ENCODE measurements at regions not wholly inside any gene's neighbourhood (a gene's known extent, or its start where the extent isn't known, plus 50 kb on each side); places are given as distances from the start of the nearest gene placed in this dataset.
"Not testable (repeated sequence)": the region's sequence is repeated elsewhere in the genome, so short reads cannot be mapped to it uniquely, and the experiment has no call there.

GRCh38 chr10:21285742-21286331 is 239.6 kb downstream of the SKIDA1 start:
- no peaks in the 10 kb centered on the region for H3K9me3 ChIP-seq (ENCODE audit: insufficient read depth, low read length, severe bottlenecking)
- H3K27me3 ChIP-seq (ENCODE audit: insufficient read depth, low read length, poor library complexity) = peaks cover 3% of the 10 kb centered on the region
- no peak overlapping the region for H3K4me2 ChIP-seq (ENCODE audit: insufficient read depth, low read length)
- H4K20me1 ChIP-seq (ENCODE audit: insufficient read depth, low read length) = no peaks in the 10 kb centered on the region
- H3K9ac ChIP-seq (ENCODE audit: low read depth, low read length) = no peak overlapping the region
- H3K36me3 ChIP-seq (ENCODE audit: insufficient read depth, low read length) = no peaks in the 10 kb centered on the region
- ATAC-seq (ENCODE audit: insufficient read depth, low read depth) (no peak), DNase-seq (no peak)
- H3K4me1 ChIP-seq (ENCODE audit: insufficient read depth, low read length) = no peaks in the 10 kb centered on the region
- no peak overlapping the region for H2AFZ ChIP-seq (ENCODE audit: low read depth, low read length)
- no peaks in the 10 kb centered on the region for H3K79me2 ChIP-seq (ENCODE audit: insufficient read depth, low read length)
- H3K27ac ChIP-seq (ENCODE audit: low read length) = no peak overlapping the region
- TF ChIP-seq EZH2 (IDR thresholded peaks at IDR 0.05; ENCODE audit: borderline replicate concordance, low read depth, low read length, severe bottlenecking) = no peak
- no peak for TF ChIP-seq CTCF (IDR thresholded peaks at IDR 0.05; ENCODE audit: borderline replicate concordance, extremely low read depth, low read length, poor library complexity, severe bottlenecking)
- no peak overlapping the region for H3K4me3 ChIP-seq (ENCODE audit: low read depth in 1 of 2, low read length in 2 of 2)

- Histone ChIP-seq H3K9me3 (ENCODE audit: insufficient read depth, low read length, severe bottlenecking) (no peaks in the 10 kb centered on the region), H3K4me3 (ENCODE audit: low read depth in 1 of 2, low read length in 2 of 2) (no peak overlapping the region), H3K4me1 (ENCODE audit: insufficient read depth, low read length) (no peaks in the 10 kb centered on the region), H3K36me3 (ENCODE audit: insufficient read depth, low read length) (no peaks in the 10 kb centered on the region), H3K79me2 (ENCODE audit: insufficient read depth, low read length) (no peaks in the 10 kb centered on the region), H3K9ac (ENCODE audit: low read depth, low read length) (no peak overlapping the region), H3K27me3 (ENCODE audit: insufficient read depth, low read length, poor library complexity) (no peaks in the 10 kb centered on the region), H4K20me1 (ENCODE audit: insufficient read depth, low read length) (no peaks in the 10 kb centered on the region), H3K4me2 (ENCODE audit: insufficient read depth, low read length) (no peak overlapping the region), H2AFZ (ENCODE audit: low read depth, low read length) (no peak overlapping the region), H3K27ac (ENCODE audit: low read length) (no peak overlapping the region)
- ATAC-seq (ENCODE audit: insufficient read depth, low read depth) (no peak), DNase-seq (no peak)
- TF ChIP-seq EZH2 (IDR thresholded peaks at IDR 0.05; ENCODE audit: borderline replicate concordance, low read depth, low read length, severe bottlenecking) (no peak), CTCF (IDR thresholded peaks at IDR 0.05; ENCODE audit: borderline replicate concordance, extremely low read depth, low read length, poor library complexity, severe bottlenecking) (no peak)
Measured at GRCh38 chr10:21285207-21285606, 240.3 kb downstream of the SKIDA1 start.

GRCh38 chr10:21284301-21284700 is 241.2 kb downstream of the SKIDA1 start:
- H3K27ac ChIP-seq (ENCODE audit: low read length) = no peak overlapping the region
- H4K20me1 ChIP-seq (ENCODE audit: insufficient read depth, low read length) = no peaks in the 10 kb centered on the region
- no peaks in the 10 kb centered on the region for H3K4me1 ChIP-seq (ENCODE audit: insufficient read depth, low read length)
- no peaks in the 10 kb centered on the region for H3K9me3 ChIP-seq (ENCODE audit: insufficient read depth, low read length, severe bottlenecking)
- no peak overlapping the region for H3K4me2 ChIP-seq (ENCODE audit: insufficient read depth, low read length)
- no peak for DNase-seq
- H3K9ac ChIP-seq (ENCODE audit: low read depth, low read length) = no peak overlapping the region
- no peak overlapping the region for H3K4me3 ChIP-seq (ENCODE audit: low read depth in 1 of 2, low read length in 2 of 2)
- ATAC-seq (ENCODE audit: insufficient read depth, low read depth) = no peak
- H3K79me2 ChIP-seq (ENCODE audit: insufficient read depth, low read length) = no peaks in the 10 kb centered on the region
- H3K36me3 ChIP-seq (ENCODE audit: insufficient read depth, low read length) = no peaks in the 10 kb centered on the region
- no peak overlapping the region for H2AFZ ChIP-seq (ENCODE audit: low read depth, low read length)
- no peaks in the 10 kb centered on the region for H3K27me3 ChIP-seq (ENCODE audit: insufficient read depth, low read length, poor library complexity)
- no peak for TF ChIP-seq CTCF (IDR thresholded peaks at IDR 0.05; ENCODE audit: borderline replicate concordance, extremely low read depth, low read length, poor library complexity, severe bottlenecking)
- TF ChIP-seq EZH2 (IDR thresholded peaks at IDR 0.05; ENCODE audit: borderline replicate concordance, low read depth, low read length, severe bottlenecking) = no peak

GRCh38 chr10:21283053-21283452 is 242.4 kb downstream of the SKIDA1 start:
- not testable (repeated sequence) for H3K79me2 ChIP-seq (ENCODE audit: insufficient read depth, low read length); H3K9me3 ChIP-seq (ENCODE audit: insufficient read depth, low read length, severe bottlenecking); DNase-seq; H3K4me1 ChIP-seq (ENCODE audit: insufficient read depth, low read length); H3K27ac ChIP-seq (ENCODE audit: low read length); H3K4me2 ChIP-seq (ENCODE audit: insufficient read depth, low read length); H3K36me3 ChIP-seq (ENCODE audit: insufficient read depth, low read length); H3K9ac ChIP-seq (ENCODE audit: low read depth, low read length); H2AFZ ChIP-seq (ENCODE audit: low read depth, low read length); H3K4me3 ChIP-seq (ENCODE audit: low read depth in 1 of 2, low read length in 2 of 2); H4K20me1 ChIP-seq (ENCODE audit: insufficient read depth, low read length); H3K27me3 ChIP-seq (ENCODE audit: insufficient read depth, low read length, poor library complexity); ATAC-seq (ENCODE audit: insufficient read depth, low read depth)

All from DND-41 (cell line).